ENCODE measurements at regions not wholly inside any gene's neighbourhood (a gene's known extent, or its start where the extent isn't known, plus 50 kb on each side); places are given as distances from the start of the nearest gene placed in this dataset.

GRCh38 chr4:30838331-30838730 is 118.2 kb downstream of the PCDH7 start:
- Histone ChIP-seq H3K4me1 (ENCODE audit: insufficient read depth, low read length) (no peaks in the 10 kb centered on the region; the same call in 1 of the 2 replicates), H3K4me2 (ENCODE audit: insufficient read depth, insufficient read length, low read length) (no peak overlapping the region), H3K18ac (ENCODE audit: insufficient read length, low read depth, low read length) (no peak overlapping the region), H3K9ac (ENCODE audit: extremely low read depth, insufficient read length, low read length) (no peak overlapping the region), H3K79me1 (ENCODE audit: insufficient read depth, low read depth, low read length, poor library complexity, severe bottlenecking) (no peaks in the 10 kb centered on the region), H2BK12ac (ENCODE audit: insufficient read length, low read depth, low read length) (no peak overlapping the region), H3K27me3 (ENCODE audit: insufficient read depth, low read length) (no peaks in the 10 kb centered on the region), H3K14ac (ENCODE audit: insufficient read depth, low read length) (no peak overlapping the region), H2BK120ac (ENCODE audit: low read depth, low read length, poor library complexity, severe bottlenecking) (no peak overlapping the region), H3K9me3 (ENCODE audit: control insufficient read depth, low read depth, low read length) (no peaks in the 10 kb centered on the region), H2AFZ (ENCODE audit: low read length) (no peak overlapping the region), H3K4ac (ENCODE audit: low read depth, low read length) (no peak overlapping the region), H3K27ac (ENCODE audit: insufficient read length, low read depth, low read length) (no peak overlapping the region), H4K91ac (ENCODE audit: insufficient read length, low read depth, low read length) (no peak overlapping the region), H4K20me1 (ENCODE audit: control insufficient read depth, insufficient read depth, insufficient read length) (no peaks in the 10 kb centered on the region), H2BK5ac (ENCODE audit: insufficient read length, low read length) (no peak overlapping the region), H4K8ac (replicated peaks; ENCODE audit: insufficient read length, low read depth, low read length) (no peak overlapping the region), H2BK20ac (ENCODE audit: low read depth, low read length, poor library complexity, severe bottlenecking) (no peak overlapping the region), H3K79me2 (ENCODE audit: insufficient read depth, low read length) (no peaks in the 10 kb centered on the region), H3K23me2 (ENCODE audit: insufficient read length, low read depth, low read length, poor library complexity, severe bottlenecking) (no peaks in the 10 kb centered on the region), H2BK15ac (ENCODE audit: low read depth, low read length) (no peak overlapping the region), H2AK5ac (ENCODE audit: insufficient read length, low read length) (no peak overlapping the region), H3K23ac (ENCODE audit: insufficient read length, low read depth, low read length) (no peak overlapping the region), H3K56ac (ENCODE audit: insufficient read length, low read depth, low read length) (no peak overlapping the region), H3T11ph (ENCODE audit: low read length) (no peak overlapping the region), H4K5ac (ENCODE audit: insufficient read length, low read depth, low read length) (no peak overlapping the region)
- no CpG with 5 or more reads among the region's 3 CpGs for WGBS (ENCODE audit: extremely low coverage, insufficient read length, low lambda C conversion rate)
- Mint-ChIP-seq H3K27me3 (ENCODE audit: low read depth) (no peaks in the 10 kb centered on the region), H3K27ac (peak overlapping the region in 2 of 3 experiments; percentile 59 to 86; a peak in 4 of 7 replicates), H3K36me3 (ENCODE audit: insufficient read depth in 1 of 3, low read depth in 3 of 3) (no peaks in the 10 kb centered on the region), H3K4me3 (no peak overlapping the region), H3K4me1 (peaks cover 37 to 61% of the 10 kb centered on the region in 2 experiments), H3K9me3 (no peaks in the 10 kb centered on the region)
- TF ChIP-seq CTCF (conservative IDR thresholded peaks at IDR 0.05), result no peak
- no peak for DNase-seq

All from H9 (cell line).